ENCODE measurements at regions not wholly inside any gene's neighbourhood (a gene's known extent, or its start where the extent isn't known, plus 50 kb on each side); places are given as distances from the start of the nearest gene placed in this dataset.

- H3K9me3 ChIP-seq (ENCODE audit: insufficient read depth, low read depth, low read length) = no peaks in the 10 kb centered on the region
- no peak overlapping the region for H3K4me3 ChIP-seq (ENCODE audit: low read length, poor library complexity, severe bottlenecking)
- H3K4me2 ChIP-seq (ENCODE audit: low read depth, low read length, poor library complexity, severe bottlenecking) = no peak overlapping the region
- H3K9me2 ChIP-seq (replicated peaks; ENCODE audit: low read depth, low read length) = no peaks in the 10 kb centered on the region
- no peak overlapping the region for H3K9ac ChIP-seq (ENCODE audit: low read depth, low read length, poor library complexity, severe bottlenecking)
- no peaks in the 10 kb centered on the region for H3K4me1 ChIP-seq (ENCODE audit: insufficient read depth, low read length, poor library complexity, severe bottlenecking)
- TF ChIP-seq EZH2phosphoT487 (IDR thresholded peaks at IDR 0.05; ENCODE audit: borderline replicate concordance) (no peak), CTCF (conservative IDR thresholded peaks at IDR 0.05; ENCODE audit: low read length) (no peak)
- no peaks in the 10 kb centered on the region for H3F3A ChIP-seq (ENCODE audit: low read depth)
- no peaks in the 10 kb centered on the region for H3K36me3 ChIP-seq (ENCODE audit: insufficient read depth, low read length)
- H3K27me3 ChIP-seq (ENCODE audit: insufficient read depth, low read length, poor library complexity, severe bottlenecking) = no peaks in the 10 kb centered on the region
- H4K20me1 ChIP-seq (ENCODE audit: insufficient read depth, low read length, poor library complexity, severe bottlenecking) = no peaks in the 10 kb centered on the region
- H3K79me2 ChIP-seq (ENCODE audit: insufficient read depth, low read length) = no peaks in the 10 kb centered on the region
- no peak overlapping the region for H2AFZ ChIP-seq (ENCODE audit: low read length)
Measured at GRCh38 chr20:40462566-40462965, 226.5 kb downstream of the MAFB start.

GRCh38 chr20:40459299-40459698 lies 229.7 kb downstream of the MAFB start:
- no peak overlapping the region for H3K4me3 ChIP-seq (ENCODE audit: low read length, poor library complexity, severe bottlenecking)
- H3K9me2 ChIP-seq (replicated peaks; ENCODE audit: low read depth, low read length) = no peaks in the 10 kb centered on the region
- H3F3A ChIP-seq (ENCODE audit: low read depth) = no peaks in the 10 kb centered on the region
- no peaks in the 10 kb centered on the region for H3K79me2 ChIP-seq (ENCODE audit: insufficient read depth, low read length)
- TF ChIP-seq CTCF (conservative IDR thresholded peaks at IDR 0.05; ENCODE audit: low read length) = no peak
- TF ChIP-seq EZH2phosphoT487 (IDR thresholded peaks at IDR 0.05; ENCODE audit: borderline replicate concordance) = no peak
- H3K27me3 ChIP-seq (ENCODE audit: insufficient read depth, low read length, poor library complexity, severe bottlenecking) = no peaks in the 10 kb centered on the region
- H3K36me3 ChIP-seq (ENCODE audit: insufficient read depth, low read length) = no peaks in the 10 kb centered on the region
- H2AFZ ChIP-seq (ENCODE audit: low read length) = no peak overlapping the region
- H3K4me2 ChIP-seq (ENCODE audit: low read depth, low read length, poor library complexity, severe bottlenecking) = no peak overlapping the region
- no peaks in the 10 kb centered on the region for H4K20me1 ChIP-seq (ENCODE audit: insufficient read depth, low read length, poor library complexity, severe bottlenecking)
- no peaks in the 10 kb centered on the region for H3K9me3 ChIP-seq (ENCODE audit: insufficient read depth, low read depth, low read length)
- no peaks in the 10 kb centered on the region for H3K4me1 ChIP-seq (ENCODE audit: insufficient read depth, low read length, poor library complexity, severe bottlenecking)
- H3K9ac ChIP-seq (ENCODE audit: low read depth, low read length, poor library complexity, severe bottlenecking) = no peak overlapping the region

- Histone ChIP-seq H3K9ac (ENCODE audit: low read depth, low read length, poor library complexity, severe bottlenecking) (no peak overlapping the region), H3F3A (ENCODE audit: low read depth) (no peaks in the 10 kb centered on the region), H3K27me3 (ENCODE audit: insufficient read depth, low read length, poor library complexity, severe bottlenecking) (no peaks in the 10 kb centered on the region), H3K9me2 (replicated peaks; ENCODE audit: low read depth, low read length) (no peaks in the 10 kb centered on the region), H3K4me2 (ENCODE audit: low read depth, low read length, poor library complexity, severe bottlenecking) (no peak overlapping the region), H2AFZ (ENCODE audit: low read length) (no peak overlapping the region), H3K36me3 (ENCODE audit: insufficient read depth, low read length) (no peaks in the 10 kb centered on the region), H3K4me3 (ENCODE audit: low read length, poor library complexity, severe bottlenecking) (no peak overlapping the region), H3K4me1 (ENCODE audit: insufficient read depth, low read length, poor library complexity, severe bottlenecking) (no peaks in the 10 kb centered on the region), H4K20me1 (ENCODE audit: insufficient read depth, low read length, poor library complexity, severe bottlenecking) (no peaks in the 10 kb centered on the region), H3K9me3 (ENCODE audit: insufficient read depth, low read depth, low read length) (no peaks in the 10 kb centered on the region), H3K79me2 (ENCODE audit: insufficient read depth, low read length) (no peaks in the 10 kb centered on the region)
- TF ChIP-seq CTCF (conservative IDR thresholded peaks at IDR 0.05; ENCODE audit: low read length) (no peak), EZH2phosphoT487 (IDR thresholded peaks at IDR 0.05; ENCODE audit: borderline replicate concordance) (no peak)
Measured at GRCh38 chr20:40457404-40457803, 231.6 kb downstream of the MAFB start.
